ENCODE measurements at regions not wholly inside any gene's neighbourhood (a gene's known extent, or its start where the extent isn't known, plus 50 kb on each side); places are given as distances from the start of the nearest gene placed in this dataset.

GRCh38 chr1:60564916-60565750 is 491.6 kb upstream of the C1orf87 start:
- 25 to 35% methylated on average over 2 of the region's 2 CpGs for WGBS, 2 donors
- DNase-seq (ENCODE audit: low spot score in 2 of 2): no peak
- TF ChIP-seq CTCF (IDR thresholded peaks at IDR 0.05) (no peak), POLR2A (IDR thresholded peaks at IDR 0.05) (no peak)
- no peak overlapping the region for H3K4me3 ChIP-seq (ENCODE audit: low read depth, poor library complexity, severe bottlenecking)
- intact Hi-C loops (cut with DNase I; ENCODE audit: low total_unique reads): no loop called here

GRCh38 chr1:60563777-60564535 is 490.4 kb upstream of the C1orf87 start:
- H3K4me3 ChIP-seq (ENCODE audit: low read depth, poor library complexity, severe bottlenecking): no peak overlapping the region
- TF ChIP-seq CTCF (IDR thresholded peaks at IDR 0.05) (no peak), POLR2A (IDR thresholded peaks at IDR 0.05) (no peak)
- intact Hi-C loops (cut with DNase I; ENCODE audit: low total_unique reads): no loop called here
- 87% methylated on average over 4 of the region's 4 CpGs for whole genome bisulfite sequencing, 2 donors
- DNase-seq (ENCODE audit: low spot score in 2 of 2): no peak

- no peak for DNase-seq (ENCODE audit: low spot score in 2 of 2)
- H3K4me3 ChIP-seq (ENCODE audit: low read depth, poor library complexity, severe bottlenecking): no peak overlapping the region
- intact Hi-C loops (cut with DNase I; ENCODE audit: low total_unique reads): no loop called here
- 69 to 73% methylated on average over 5 of the region's 5 CpGs for WGBS, 2 donors
- TF ChIP-seq CTCF (IDR thresholded peaks at IDR 0.05) (no peak), POLR2A (IDR thresholded peaks at IDR 0.05) (no peak)
These were observed 489.2 kb upstream of the C1orf87 start for GRCh38 chr1:60562740-60563139.

- no peak overlapping the region for H3K4me3 ChIP-seq (ENCODE audit: low read depth, poor library complexity, severe bottlenecking)
- 92 to 98% methylated on average over 3 of the region's 3 CpGs for WGBS, 2 donors
- DNase-seq (ENCODE audit: low spot score in 2 of 2): no peak
- TF ChIP-seq CTCF (IDR thresholded peaks at IDR 0.05) (no peak), POLR2A (IDR thresholded peaks at IDR 0.05) (no peak)
- intact Hi-C loops (cut with DNase I; ENCODE audit: low total_unique reads): no loop called here
These were observed 487.1 kb upstream of the C1orf87 start for GRCh38 chr1:60560701-60561100.

- intact Hi-C loops (cut with DNase I; ENCODE audit: low total_unique reads): no loop called here
- WGBS, 2 donors: 73 to 74% methylated on average over 2 of the region's 2 CpGs
- TF ChIP-seq POLR2A (IDR thresholded peaks at IDR 0.05) (no peak), CTCF (IDR thresholded peaks at IDR 0.05) (no peak)
- no peak for DNase-seq (ENCODE audit: low spot score in 2 of 2)
- H3K4me3 ChIP-seq (ENCODE audit: low read depth, poor library complexity, severe bottlenecking): no peak overlapping the region
These were observed 484.7 kb upstream of the C1orf87 start for GRCh38 chr1:60558236-60558635.

Data from lower leg skin (tissue), 4 donors.